Liver (tissue), 3 donors: ENCODE measurements at regions not wholly inside any gene's neighbourhood (a gene's known extent, or its start where the extent isn't known, plus 50 kb on each side); places are given as distances from the start of the nearest gene placed in this dataset.
A peak's percentile ranks its signal among the peaks of the same experiment; 100 is the strongest.

Experiments used
- ATF3 ChIP-seq: IDR thresholded peaks from 2 replicates; pipeline ENCODE4 v1.6.1; 2016; ENCODE audit warnings: antibody characterized with exemption
- CTCF ChIP-seq: fragments of 150-350 bp; IDR thresholded peaks from 2 replicates; pipeline ENCODE4 v1.5.1; 2017; ENCODE audit warnings: improper control_type of control experiment, low read depth, low read length; ENCODE audit not compliant: missing input control
- EGR1 ChIP-seq, 2 donors: IDR thresholded peaks; 2 replicates each; pipeline ENCODE4 v1.6.1; 2016 to 2018; ENCODE audit warnings: antibody characterized with exemption in 2 of 2, low read depth in 2 of 2
- FOXA1 ChIP-seq: IDR thresholded peaks from 2 replicates; pipeline ENCODE4 v1.6.1; 2016; ENCODE audit warnings: antibody characterized with exemption
- GABPA ChIP-seq, 2 donors: IDR thresholded peaks in 1 of 2; conservative IDR thresholded peaks in 1 of 2; 2 replicates each; pipeline ENCODE4 v1.6.1; 2016; ENCODE audit warnings: antibody characterized with exemption in 2 of 2, mild to moderate bottlenecking in 1 of 2, moderate library complexity in 1 of 2
- HNF4G ChIP-seq: IDR thresholded peaks from 2 replicates; pipeline ENCODE4 v1.6.1; 2016; ENCODE audit warnings: antibody characterized with exemption
- JUND ChIP-seq, 2 donors: IDR thresholded peaks; 2 replicates each; pipeline ENCODE4 v1.6.1; 2016; ENCODE audit warnings: antibody characterized with exemption in 2 of 2
- MAX ChIP-seq: IDR thresholded peaks from 2 replicates; pipeline ENCODE4 v1.6.1; 2016; ENCODE audit warnings: antibody characterized with exemption
- RAD21 ChIP-seq, 2 donors: IDR thresholded peaks; 2 replicates each; pipeline ENCODE4 v1.6.1; 2016; ENCODE audit warnings: antibody characterized with exemption in 2 of 2, mild to moderate bottlenecking in 2 of 2
- REST ChIP-seq: IDR thresholded peaks from 2 replicates; pipeline ENCODE4 v1.6.1; 2016; ENCODE audit warnings: antibody characterized with exemption, mild to moderate bottlenecking
- RXRA ChIP-seq, 2 donors: IDR thresholded peaks; 2 replicates each; pipeline ENCODE4 v1.6.1; 2017 to 2018; ENCODE audit warnings: antibody characterized with exemption in 2 of 2, mild to moderate bottlenecking in 1 of 2
- TAF1 ChIP-seq: conservative IDR thresholded peaks from 2 replicates; pipeline ENCODE4 v1.6.1; 2016; ENCODE audit warnings: antibody characterized with exemption, mild to moderate bottlenecking
- YY1 ChIP-seq: IDR thresholded peaks from 2 replicates; pipeline ENCODE4 v1.6.1; 2016; ENCODE audit warnings: antibody characterized with exemption, mild to moderate bottlenecking
- ZBTB33 ChIP-seq: IDR thresholded peaks from 2 replicates; pipeline ENCODE4 v1.6.1; 2016; ENCODE audit warnings: antibody characterized with exemption
- donor health status: healthy.
- donor health status: healthy.

- TF ChIP-seq HNF4G (no peak), CTCF (no peak), REST (peak; percentile 64), EGR1 (IDR thresholded peaks at IDR 0.05; ENCODE audit: low read depth in 2 of 2) (no peak), GABPA (IDR thresholded peaks at IDR 0.05 in 1 of 2, conservative IDR thresholded peaks at IDR 0.05 in 1 of 2) (no peak), MAX (peak; percentile 40), JUND (IDR thresholded peaks at IDR 0.05) (peak in 1 of 2 donors; percentile 22), RAD21 (IDR thresholded peaks at IDR 0.05) (no peak), ZBTB33 (no peak), YY1 (peak; percentile 71), ATF3 (no peak), TAF1 (no peak), RXRA (IDR thresholded peaks at IDR 0.05) (peak; percentile 70 to 74), FOXA1 (peak; percentile 12)
Observed at GRCh38 chr13:99105160-99105559, 95.5 kb upstream of the UBAC2 start.
